WERI-Rb-1 (cell line): ENCODE measurements at regions not wholly inside any gene's neighbourhood (a gene's known extent, or its start where the extent isn't known, plus 50 kb on each side); places are given as distances from the start of the nearest gene placed in this dataset.

ENCODE experiments used
- DNase-seq: peaks from one replicate; pipeline ENCODE4 v3.0.0-alpha.2; 2020
- H3K27ac ChIP-seq: fragments of 250-450 bp; sonication (Bioruptor Pico); 2 replicates; pipeline ENCODE4 v1.5.1; 2020; ENCODE audit warnings: mild to moderate bottlenecking, moderate library complexity
- H3K27me3 ChIP-seq: fragments of 250-450 bp; sonication (Bioruptor Pico); 2 replicates; pipeline ENCODE4 v1.5.1; 2021; ENCODE audit warnings: mild to moderate bottlenecking, low read depth, moderate library complexity; ENCODE audit not compliant: insufficient read depth, severe bottlenecking
- H3K36me3 ChIP-seq: fragments of 250-450 bp; sonication (Bioruptor Pico); 2 replicates; pipeline ENCODE4 v1.5.1; 2020; ENCODE audit warnings: mild to moderate bottlenecking, moderate library complexity
- H3K4me3 ChIP-seq: 2 replicates; pipeline ENCODE4 v1.5.1; 2011; ENCODE audit warnings: low read depth, mild to moderate bottlenecking, control low read depth, low read length
- H3K9me3 ChIP-seq: fragments of 250-450 bp; sonication (Bioruptor Pico); 2 replicates; pipeline ENCODE4 v1.5.1; 2021; ENCODE audit warnings: mild to moderate bottlenecking, moderate library complexity; ENCODE audit not compliant: severe bottlenecking
- TF ChIP-seq, protein P1 (sequence below): IDR thresholded peaks from 2 replicates; pipeline ENCODE4 v1.5.1; 2011; ENCODE audit warnings: low read depth, mild to moderate bottlenecking, control low read depth, inconsistent platforms, low read length

DNA sequence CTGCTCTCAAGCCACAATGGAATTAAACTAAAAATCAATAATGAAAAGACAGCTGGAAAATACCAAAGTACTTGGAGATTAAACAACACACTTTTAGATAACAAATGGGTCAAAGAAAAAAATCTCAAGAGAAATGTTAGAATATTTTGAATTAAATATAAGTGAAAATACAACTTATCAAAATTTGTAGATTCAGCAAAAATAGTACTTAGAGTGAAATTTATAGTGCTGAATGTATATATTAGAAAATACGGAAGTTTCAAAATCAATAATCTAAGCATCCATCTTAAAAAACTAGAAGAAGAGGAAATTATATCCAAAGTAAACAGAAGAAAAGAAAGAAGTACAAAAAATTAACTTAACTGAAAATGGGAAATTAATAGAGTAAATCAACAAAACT is 179.2 kb upstream of the CDH11 start:
- Histone ChIP-seq H3K9me3 (no peaks in the 10 kb centered on the region), H3K36me3 (no peaks in the 10 kb centered on the region), H3K27ac (no peak overlapping the region), H3K4me3 (no peak overlapping the region), H3K27me3 (no peaks in the 10 kb centered on the region)
- TF ChIP-seq, protein P1, sequence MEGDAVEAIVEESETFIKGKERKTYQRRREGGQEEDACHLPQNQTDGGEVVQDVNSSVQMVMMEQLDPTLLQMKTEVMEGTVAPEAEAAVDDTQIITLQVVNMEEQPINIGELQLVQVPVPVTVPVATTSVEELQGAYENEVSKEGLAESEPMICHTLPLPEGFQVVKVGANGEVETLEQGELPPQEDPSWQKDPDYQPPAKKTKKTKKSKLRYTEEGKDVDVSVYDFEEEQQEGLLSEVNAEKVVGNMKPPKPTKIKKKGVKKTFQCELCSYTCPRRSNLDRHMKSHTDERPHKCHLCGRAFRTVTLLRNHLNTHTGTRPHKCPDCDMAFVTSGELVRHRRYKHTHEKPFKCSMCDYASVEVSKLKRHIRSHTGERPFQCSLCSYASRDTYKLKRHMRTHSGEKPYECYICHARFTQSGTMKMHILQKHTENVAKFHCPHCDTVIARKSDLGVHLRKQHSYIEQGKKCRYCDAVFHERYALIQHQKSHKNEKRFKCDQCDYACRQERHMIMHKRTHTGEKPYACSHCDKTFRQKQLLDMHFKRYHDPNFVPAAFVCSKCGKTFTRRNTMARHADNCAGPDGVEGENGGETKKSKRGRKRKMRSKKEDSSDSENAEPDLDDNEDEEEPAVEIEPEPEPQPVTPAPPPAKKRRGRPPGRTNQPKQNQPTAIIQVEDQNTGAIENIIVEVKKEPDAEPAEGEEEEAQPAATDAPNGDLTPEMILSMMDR, result no peak
- DNase-seq, result no peak

DNA sequence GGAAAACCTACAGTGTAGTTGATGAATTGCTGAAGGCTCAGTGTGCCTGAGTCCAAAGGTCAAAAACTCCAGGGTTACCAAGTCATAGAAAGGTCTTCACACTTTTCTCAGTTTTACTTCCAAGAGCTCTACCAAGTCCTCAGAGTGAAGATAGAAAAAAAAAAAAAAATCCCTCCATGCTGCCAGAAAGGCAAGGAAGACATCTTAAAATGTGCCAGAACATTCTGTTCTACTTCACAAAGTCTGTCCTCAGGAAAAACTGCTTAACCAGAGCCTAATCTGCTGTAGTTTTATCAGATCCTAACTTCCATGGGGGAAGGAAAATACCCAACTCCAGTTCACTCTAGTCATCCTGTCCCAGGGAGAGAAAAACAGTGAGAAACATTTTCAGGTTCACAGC is 175.6 kb upstream of the CDH11 start:
- no peak for DNase-seq

GRCh38 chr16:65295527-65295926 is 173.7 kb upstream of the CDH11 start:
- TF ChIP-seq, protein P1, result no peak
- DNase-seq, result no peak
- no peaks in the 10 kb centered on the region for H3K36me3 ChIP-seq
- no peak overlapping the region for H3K27ac ChIP-seq
- no peaks in the 10 kb centered on the region for H3K9me3 ChIP-seq
- H3K4me3 ChIP-seq, result no peak overlapping the region
- H3K27me3 ChIP-seq, result no peaks in the 10 kb centered on the region

More for the DNA sequence above, 175.6 kb upstream of the CDH11 start:
- H3K4me3 ChIP-seq, result no peak overlapping the region
- no peaks in the 10 kb centered on the region for H3K36me3 ChIP-seq
- no peak overlapping the region for H3K27ac ChIP-seq
- TF ChIP-seq, protein P1, result no peak
- H3K9me3 ChIP-seq, result no peaks in the 10 kb centered on the region
- no peaks in the 10 kb centered on the region for H3K27me3 ChIP-seq

- Histone ChIP-seq H3K4me3 (no peak overlapping the region), H3K27me3 (no peaks in the 10 kb centered on the region), H3K9me3 (no peaks in the 10 kb centered on the region), H3K27ac (no peak overlapping the region), H3K36me3 (no peaks in the 10 kb centered on the region)
- DNase-seq, result no peak
- TF ChIP-seq, protein P1, result no peak
Measured at GRCh38 chr16:65294708-65295107, 172.8 kb upstream of the CDH11 start.

DNA sequence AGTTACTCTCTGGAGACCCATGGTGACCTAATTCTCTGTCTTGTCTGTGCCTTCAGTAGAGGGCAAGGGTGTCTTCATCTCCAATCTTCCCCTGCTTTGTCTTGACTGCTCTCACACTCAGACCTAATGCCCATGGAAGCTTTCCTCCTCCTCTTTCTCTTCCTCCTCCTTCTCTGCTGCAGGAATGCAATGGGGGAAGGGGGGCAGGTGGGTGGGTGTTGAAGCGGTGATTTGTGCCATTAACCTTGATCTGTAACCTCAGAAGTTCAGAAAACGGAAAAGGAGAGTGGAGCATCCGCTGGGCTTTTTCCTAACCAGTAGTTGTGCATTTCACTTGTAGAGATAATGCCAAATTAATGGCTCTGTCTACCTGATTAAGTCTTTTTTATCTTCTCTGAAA is 172.3 kb upstream of the CDH11 start:
- Histone ChIP-seq H3K27ac (no peak overlapping the region), H3K27me3 (no peaks in the 10 kb centered on the region), H3K36me3 (no peaks in the 10 kb centered on the region), H3K4me3 (no peak overlapping the region), H3K9me3 (no peaks in the 10 kb centered on the region)
- TF ChIP-seq, protein P1, result no peak
- no peak for DNase-seq

DNA sequence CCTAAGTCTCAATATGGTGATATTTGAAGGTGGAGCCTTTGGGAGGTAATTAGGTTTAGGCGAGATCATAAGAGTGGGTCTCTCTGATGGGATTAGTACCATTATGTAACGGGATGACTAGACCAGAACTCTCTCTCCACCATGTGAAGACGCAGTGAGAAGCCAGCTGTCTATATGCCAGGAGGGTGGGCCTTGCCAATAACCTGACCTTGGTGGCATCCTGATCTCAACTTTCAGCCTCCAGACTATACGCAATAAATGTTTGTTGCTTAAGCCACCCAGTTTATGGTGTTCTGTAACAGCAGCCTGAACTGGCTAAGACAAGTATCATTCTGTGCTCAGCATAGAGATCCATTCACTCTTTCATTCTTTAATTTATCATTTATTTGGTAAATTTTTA is 167.2 kb upstream of the CDH11 start:
- DNase-seq, result no peak
- Histone ChIP-seq H3K36me3 (no peaks in the 10 kb centered on the region), H3K4me3 (no peak overlapping the region), H3K27me3 (no peaks in the 10 kb centered on the region), H3K27ac (no peak overlapping the region), H3K9me3 (no peaks in the 10 kb centered on the region)
- TF ChIP-seq, protein P1, result no peak
